GM21528 (cell line): ENCODE measurements at regions not wholly inside any gene's neighbourhood (a gene's known extent, or its start where the extent isn't known, plus 50 kb on each side); places are given as distances from the start of the nearest gene placed in this dataset.
"Not testable (repeated sequence)": the region's sequence is repeated elsewhere in the genome, so short reads cannot be mapped to it uniquely, and the experiment has no call there.

Experiments used
- ATAC-seq: cut with Tn5 transposase; IDR thresholded peaks from one replicate; pipeline ENCODE4 v1.9.1; 2021; ENCODE audit warnings: mild to moderate bottlenecking, moderate library complexity; ENCODE audit not compliant: unreplicated experiment, low FRiP score

GRCh38 chr3:194906970-194907629, 221.4 kb downstream of the FAM43A start:
- ATAC-seq, result no peak

GRCh38 chr3:194907811-194908210, 222.1 kb downstream of the FAM43A start:
- no peak for ATAC-seq

- ATAC-seq, result no peak
Observed at GRCh38 chr3:194908496-194908895, 222.8 kb downstream of the FAM43A start.

GRCh38 chr3:194908972-194909371, 223.3 kb downstream of the FAM43A start:
- no peak for ATAC-seq

GRCh38 chr3:194910414-194910984, 224.8 kb downstream of the FAM43A start:
- ATAC-seq, result no peak

GRCh38 chr3:194913316-194913715, 227.6 kb downstream of the FAM43A start:
- ATAC-seq, result no peak

GRCh38 chr3:194924889-194925288, 239.2 kb downstream of the FAM43A start:
- not testable (repeated sequence) for ATAC-seq

- no peak for ATAC-seq
Observed at GRCh38 chr3:194925614-194926013, 239.9 kb downstream of the FAM43A start.

- ATAC-seq, result no peak
Observed at GRCh38 chr3:194928227-194928626, 242.5 kb downstream of the FAM43A start.

- ATAC-seq, result no peak
Observed at GRCh38 chr3:194928831-194929577, 243.3 kb downstream of the FAM43A start.

GRCh38 chr3:194929578-194929960, 243.9 kb downstream of the FAM43A start:
- ATAC-seq, result no peak

- ATAC-seq, result no peak
Observed at GRCh38 chr3:194930377-194931204, 244.9 kb downstream of the FAM43A start.

- ATAC-seq, result no peak
Observed at GRCh38 chr3:194931347-194931746, 245.7 kb downstream of the FAM43A start.

- no peak for ATAC-seq
Observed at GRCh38 chr3:194931865-194932264, 246.2 kb downstream of the FAM43A start.

- no peak for ATAC-seq
Observed at GRCh38 chr3:194933465-194933864, 247.8 kb downstream of the FAM43A start.

- ATAC-seq, result no peak
Observed at GRCh38 chr3:194935061-194935460, 249.4 kb downstream of the FAM43A start.

GRCh38 chr3:194935632-194936470, 250.2 kb downstream of the FAM43A start:
- ATAC-seq, result no peak

GRCh38 chr3:194936659-194937058, 251.0 kb downstream of the FAM43A start:
- ATAC-seq, result no peak

GRCh38 chr3:194937144-194937543, 251.5 kb downstream of the FAM43A start:
- ATAC-seq, result no peak

GRCh38 chr3:194937882-194938321, 252.2 kb downstream of the FAM43A start:
- no peak for ATAC-seq
